Gastrocnemius medialis (tissue), 4 donors: ENCODE measurements at regions not wholly inside any gene's neighbourhood (a gene's known extent, or its start where the extent isn't known, plus 50 kb on each side); places are given as distances from the start of the nearest gene placed in this dataset.

Experiments
- ATAC-seq, 2 donors: fragments of 150-250 bp; one replicate each; pipeline ENCODE4 v1.9.1; 2016
- DNase-seq, 2 donors: peaks; one replicate each; pipeline ENCODE4 v3.0.0-alpha.2; 2019
- H3K27ac ChIP-seq, 4 donors: fragments of 200-600 bp; sonication (generic); 1 replicate in 1 of 4; 2 replicates in 3 of 4; pipeline ENCODE4 v1.5.1; 2016 to 2018; ENCODE audit warnings: mild to moderate bottlenecking in 2 of 4, moderate library complexity in 1 of 4
- H3K27me3 ChIP-seq, 3 donors: fragments of 200-600 bp; sonication (generic) in 2 of 3; 1 replicate in 1 of 3; 2 replicates in 2 of 3; pipeline versions ENCODE4 v1.5.1 to v1.6.0; 2016 to 2019; ENCODE audit warnings: mild to moderate bottlenecking in 1 of 3, moderate library complexity in 1 of 3
- H3K36me3 ChIP-seq, 2 donors: fragments of 200-600 bp; sonication (generic) in 1 of 2; one replicate each; pipeline ENCODE4 v1.5.1; 2017 to 2018
- H3K4me1 ChIP-seq, 2 donors: fragments of 200-600 bp; sonication (generic) in 1 of 2; one replicate each; pipeline ENCODE4 v1.5.1; 2016 to 2017; ENCODE audit warnings: mild to moderate bottlenecking in 2 of 2
- H3K4me3 ChIP-seq, 4 donors: fragments of 200-600 bp; sonication (generic) in 3 of 4; 1 replicate in 1 of 4; 2 replicates in 3 of 4; pipeline ENCODE4 v1.5.1; 2016 to 2019; ENCODE audit warnings: mild to moderate bottlenecking in 2 of 4
- H3K9me3 ChIP-seq, 3 donors: fragments of 200-600 bp; sonication (generic) in 2 of 3; 1 replicate in 1 of 3; 2 replicates in 2 of 3; pipeline ENCODE4 v1.5.1; 2016 to 2019
- CTCF ChIP-seq, 5 experiments: fragments of 450-650 bp in 3 of 5; fragments of 200-600 bp in 2 of 5; sonication (generic) in 2 of 5; IDR thresholded peaks in 4 of 5; conservative IDR thresholded peaks in 1 of 5; 1 replicate in 4 of 5; 2 replicates in 1 of 5; pipeline ENCODE4 v1.5.1; 2016 to 2019; ENCODE audit warnings: antibody characterized with exemption in 5 of 5, mild to moderate bottlenecking in 3 of 5, moderate library complexity in 3 of 5
- POLR2A ChIP-seq, 2 donors: fragments of 450-650 bp; IDR thresholded peaks; one replicate each; pipeline ENCODE4 v1.6.1; 2017; ENCODE audit warnings: antibody characterized with exemption in 2 of 2, mild to moderate bottlenecking in 2 of 2, moderate library complexity in 2 of 2
- in situ Hi-C, 4 donors: fragments of 200-750 bp; cut with MboI; loops; one replicate each; pipeline versions ENCODE4 v1.15.0 to v1.8.0; 2017; ENCODE audit warnings: low sequenced_read_pairs in 4 of 4
- intact Hi-C: fragments of 100-400 bp; cut with DNase I; formaldehyde crosslinking; loops from one replicate; pipeline ENCODE4 v1.15.1; 2023; ENCODE audit warnings: low total_unique reads

GRCh38 chr1:17991996-17992395 lies 115.6 kb upstream of the IGSF21 start:
- Histone ChIP-seq H3K9me3 (no peaks in the 10 kb centered on the region), H3K27ac (no peak overlapping the region), H3K4me3 (no peak overlapping the region), H3K27me3 (peaks cover 0 to 9% (median 8%) of the 10 kb centered on the region in 3 donors), H3K4me1 (no peaks in the 10 kb centered on the region), H3K36me3 (no peaks in the 10 kb centered on the region)
- ATAC-seq (no peak), DNase-seq (no peak)
- intact Hi-C loops (no loop called here), in situ Hi-C loops (no loop called here)
- TF ChIP-seq POLR2A (IDR thresholded peaks at IDR 0.05) (no peak), CTCF (IDR thresholded peaks at IDR 0.05 in 4 of 5, conservative IDR thresholded peaks at IDR 0.05 in 1 of 5) (no peak)

GRCh38 chr1:17992800-17993199 lies 114.8 kb upstream of the IGSF21 start:
- no peak for TF ChIP-seq POLR2A (IDR thresholded peaks at IDR 0.05)
- TF ChIP-seq CTCF (IDR thresholded peaks at IDR 0.05 in 4 of 5, conservative IDR thresholded peaks at IDR 0.05 in 1 of 5) = no peak
- Histone ChIP-seq H3K27me3 (peaks cover 0 to 9% (median 8%) of the 10 kb centered on the region in 3 donors), H3K4me1 (no peaks in the 10 kb centered on the region), H3K36me3 (no peaks in the 10 kb centered on the region), H3K9me3 (no peaks in the 10 kb centered on the region), H3K27ac (no peak overlapping the region), H3K4me3 (no peak overlapping the region)
- ATAC-seq (no peak), DNase-seq (no peak)
- in situ Hi-C loops (no loop called here), intact Hi-C loops (no loop called here)

GRCh38 chr1:17994046-17994445 lies 113.6 kb upstream of the IGSF21 start:
- TF ChIP-seq POLR2A (IDR thresholded peaks at IDR 0.05) = no peak
- TF ChIP-seq CTCF (IDR thresholded peaks at IDR 0.05 in 4 of 5, conservative IDR thresholded peaks at IDR 0.05 in 1 of 5) = no peak
- ATAC-seq (no peak), DNase-seq (no peak)
- Histone ChIP-seq H3K4me3 (no peak overlapping the region), H3K27ac (no peak overlapping the region), H3K27me3 (peaks cover 0 to 9% (median 8%) of the 10 kb centered on the region in 3 donors), H3K4me1 (no peaks in the 10 kb centered on the region), H3K36me3 (no peaks in the 10 kb centered on the region), H3K9me3 (no peaks in the 10 kb centered on the region)
- in situ Hi-C loops (no loop called here), intact Hi-C loops (no loop called here)

- Histone ChIP-seq H3K36me3 (no peaks in the 10 kb centered on the region), H3K4me3 (no peak overlapping the region), H3K4me1 (no peaks in the 10 kb centered on the region), H3K9me3 (no peaks in the 10 kb centered on the region), H3K27ac (no peak overlapping the region), H3K27me3 (peaks cover 0 to 9% (median 8%) of the 10 kb centered on the region in 3 donors)
- DNase-seq (no peak), ATAC-seq (no peak)
- intact Hi-C loops (no loop called here), in situ Hi-C loops (no loop called here)
- TF ChIP-seq POLR2A (IDR thresholded peaks at IDR 0.05) (no peak), CTCF (IDR thresholded peaks at IDR 0.05 in 4 of 5, conservative IDR thresholded peaks at IDR 0.05 in 1 of 5) (no peak)
Measured at GRCh38 chr1:17995480-17995879, 112.1 kb upstream of the IGSF21 start.

- TF ChIP-seq CTCF (IDR thresholded peaks at IDR 0.05 in 4 of 5, conservative IDR thresholded peaks at IDR 0.05 in 1 of 5) = no peak
- intact Hi-C loops = no loop called here
- Histone ChIP-seq H3K9me3 (no peaks in the 10 kb centered on the region), H3K27me3 (peaks cover 0 to 11% (median 9%) of the 10 kb centered on the region in 3 donors), H3K27ac (no peak overlapping the region), H3K4me3 (no peak overlapping the region), H3K4me1 (no peaks in the 10 kb centered on the region), H3K36me3 (no peaks in the 10 kb centered on the region)
- ATAC-seq = no peak
- DNase-seq = no peak
- in situ Hi-C loops = no loop called here
Measured at GRCh38 chr1:17998889-17999288, 108.7 kb upstream of the IGSF21 start.
